Hematopoietic multipotent progenitor cell treated with erythropoietin and hydrocortisone succinate and interleukin-3 and kit ligand, for 6 days (in vitro differentiated cells): ENCODE measurements at regions not wholly inside any gene's neighbourhood (a gene's known extent, or its start where the extent isn't known, plus 50 kb on each side); places are given as distances from the start of the nearest gene placed in this dataset.

ENCODE experiments used
- DNase-seq: peaks from one replicate; pipeline ENCODE4 v3.0.0-alpha.2; 2015

GRCh38 chrX:93598076-93598475, 75.3 kb downstream of the NAP1L3 start:
- DNase-seq = no peak

GRCh38 chrX:93594780-93595179, 78.6 kb downstream of the NAP1L3 start:
- DNase-seq = no peak

GRCh38 chrX:93593966-93594365, 79.4 kb downstream of the NAP1L3 start:
- no peak for DNase-seq

GRCh38 chrX:93591398-93591797, 82.0 kb downstream of the NAP1L3 start:
- DNase-seq = no peak

GRCh38 chrX:93585661-93586060, 87.7 kb downstream of the NAP1L3 start:
- DNase-seq = no peak

GRCh38 chrX:93580634-93581033, 92.7 kb downstream of the NAP1L3 start:
- no peak for DNase-seq

GRCh38 chrX:93538575-93538974, 134.8 kb downstream of the NAP1L3 start:
- DNase-seq = peak; percentile 3

GRCh38 chrX:93528917-93529316, 144.5 kb downstream of the NAP1L3 start:
- DNase-seq = no peak
